ENCODE measurements at regions not wholly inside any gene's neighbourhood (a gene's known extent, or its start where the extent isn't known, plus 50 kb on each side); places are given as distances from the start of the nearest gene placed in this dataset.
"Not testable (repeated sequence)": the region's sequence is repeated elsewhere in the genome, so short reads cannot be mapped to it uniquely, and the experiment has no call there.

DNA sequence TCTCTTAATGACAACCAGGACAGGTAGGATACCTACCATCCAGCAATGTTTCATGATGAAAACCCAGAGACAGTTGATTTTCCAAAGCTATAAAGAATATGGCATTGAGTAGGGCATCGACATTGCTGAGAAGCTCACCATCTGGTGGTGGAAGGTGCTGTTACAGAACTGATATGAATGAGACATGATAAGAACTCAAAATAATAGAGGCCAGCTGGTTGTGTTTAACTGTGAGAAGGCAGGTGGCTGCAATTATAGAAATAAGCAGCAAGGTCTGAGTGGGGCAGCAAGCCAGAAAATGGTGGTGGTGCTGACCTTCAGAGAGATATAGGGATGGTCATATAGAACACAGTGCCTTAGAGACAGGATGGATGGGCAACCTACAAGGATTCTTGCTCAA, 449.7 kb downstream of the BTG1 start:
- no peak for DNase-seq (ENCODE audit: extremely low read depth in 1 of 11, low read depth in 9 of 11, low spot score in 4 of 11)

DNA sequence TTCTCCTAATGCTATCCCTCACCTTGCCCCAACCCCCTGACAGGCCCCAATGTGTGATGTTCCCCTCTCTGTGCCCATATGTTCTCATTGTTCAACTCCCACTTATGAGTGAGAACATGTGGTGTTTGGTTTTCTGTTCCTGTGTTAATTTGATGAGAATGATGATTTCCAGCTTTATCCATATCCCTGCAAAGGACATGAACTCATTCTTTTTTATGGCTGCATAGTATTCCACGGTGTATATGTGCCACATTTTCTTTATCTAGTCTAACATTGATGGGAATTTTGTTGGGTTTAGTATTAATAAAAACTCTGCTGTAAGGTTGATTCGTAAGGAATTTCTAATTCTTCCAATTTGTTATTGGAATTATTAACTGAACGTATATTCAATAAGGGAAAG, 450.2 kb downstream of the BTG1 start:
- not testable (repeated sequence) for DNase-seq (ENCODE audit: extremely low read depth in 1 of 11, low read depth in 9 of 11, low spot score in 4 of 11)

DNA sequence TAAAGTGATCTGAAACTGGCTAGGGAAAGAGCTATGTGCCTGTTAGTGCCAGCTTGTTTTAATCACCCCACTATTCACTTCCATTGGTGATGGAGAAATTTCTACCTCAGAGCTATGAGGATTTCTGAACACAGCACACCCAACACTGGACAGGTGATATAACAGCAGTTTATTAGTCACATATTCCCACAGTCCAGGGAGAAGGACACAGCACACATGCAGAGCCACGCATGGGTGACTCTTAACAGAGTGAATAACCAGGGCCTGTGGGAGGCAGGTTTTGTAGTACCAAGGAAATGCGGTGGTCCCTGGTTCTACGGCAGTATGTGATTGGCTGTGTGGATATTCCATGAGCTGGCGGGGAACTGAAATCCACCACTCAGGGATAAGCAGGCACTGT, 455.1 kb downstream of the BTG1 start:
- peak in 2 of 11 donors; percentile 9 to 33 for DNase-seq (ENCODE audit: extremely low read depth in 1 of 11, low read depth in 9 of 11, low spot score in 4 of 11)

DNA sequence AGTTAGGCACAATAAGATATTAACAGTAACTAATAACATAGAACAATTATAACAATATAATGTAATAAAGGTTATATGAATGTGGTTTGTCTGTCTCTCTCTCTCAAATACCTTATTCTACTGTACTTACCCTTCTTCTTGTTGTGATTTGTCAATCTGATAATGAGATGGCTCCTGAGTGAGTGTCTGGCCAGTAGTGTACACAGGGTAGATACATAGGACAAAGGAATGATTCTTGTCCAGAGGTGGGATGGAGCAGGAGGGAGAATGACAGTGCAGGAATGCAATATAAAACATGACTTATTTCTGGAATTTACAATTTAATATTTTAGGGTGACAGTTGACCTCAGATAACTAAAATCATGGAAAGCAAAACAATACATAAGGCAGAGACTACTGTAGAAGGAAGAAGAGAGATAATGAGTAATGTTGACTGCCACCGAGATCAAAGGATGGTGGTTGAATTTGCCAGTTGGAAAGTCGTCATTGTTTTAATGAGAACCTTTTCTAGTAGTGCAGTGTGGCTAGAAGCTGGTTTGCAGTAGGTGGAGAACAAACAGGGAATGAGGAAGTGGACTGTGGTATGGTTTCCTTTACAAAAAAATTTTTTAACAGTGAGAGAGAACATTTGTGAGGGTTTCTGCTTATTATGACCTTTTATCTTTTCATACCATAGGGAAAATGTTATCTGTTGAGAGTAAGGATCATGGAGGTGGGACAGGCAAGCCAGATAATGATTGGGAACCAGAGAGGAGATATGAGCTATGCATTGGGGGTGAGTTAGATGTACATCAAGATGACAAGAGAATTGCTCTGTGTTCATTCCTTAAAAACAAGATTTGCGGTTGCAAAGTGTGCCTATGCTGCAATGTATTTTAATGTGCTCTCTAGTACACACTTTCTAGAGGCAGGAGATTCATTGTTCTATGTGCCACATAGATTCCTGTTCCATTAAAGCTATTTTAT, 458.3 kb downstream of the BTG1 start:
- DNase-seq (ENCODE audit: extremely low read depth in 1 of 11, low read depth in 9 of 11, low spot score in 4 of 11) = no peak

DNA sequence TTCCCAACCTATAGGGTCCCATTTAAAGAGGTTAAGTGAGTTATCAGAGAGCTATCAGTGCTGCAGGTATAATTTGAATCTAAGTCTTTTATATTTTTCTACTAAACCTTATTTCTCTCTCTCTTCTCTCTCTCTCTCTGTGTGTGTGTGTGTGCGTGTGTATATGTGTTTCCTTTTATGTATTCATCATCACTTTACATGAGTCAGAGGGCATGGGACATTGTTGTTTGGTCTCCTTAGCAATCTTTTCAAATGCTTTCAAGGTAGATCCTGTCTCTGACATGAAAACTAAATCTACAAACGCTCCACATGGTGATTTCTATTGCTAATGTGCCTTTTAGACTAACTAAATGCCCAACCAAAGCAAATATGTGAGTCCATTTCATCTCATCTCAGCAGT, 459.7 kb downstream of the BTG1 start:
- no peak for DNase-seq (ENCODE audit: extremely low read depth in 1 of 11, low read depth in 9 of 11, low spot score in 4 of 11)

DNA sequence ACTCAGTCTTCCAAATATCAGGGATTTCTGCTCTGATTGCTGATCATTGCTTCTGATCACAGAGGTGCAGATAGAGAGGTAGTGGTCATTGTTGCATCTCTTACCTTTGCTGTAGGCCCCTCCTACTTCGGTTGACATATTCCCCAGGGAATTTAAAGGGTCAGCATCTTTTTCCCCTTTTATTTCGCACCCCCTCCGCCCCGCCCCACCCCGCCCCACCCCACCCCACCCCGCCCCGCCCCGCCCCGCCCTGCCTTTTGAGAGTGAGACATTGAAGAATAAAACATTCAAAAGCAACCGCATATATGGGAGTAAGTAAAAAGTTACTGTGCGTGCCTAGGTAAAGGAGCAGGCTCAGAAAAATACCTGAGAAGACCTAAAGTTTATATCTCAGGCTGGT, 463.9 kb downstream of the BTG1 start:
- no peak for DNase-seq (ENCODE audit: extremely low read depth in 1 of 11, low read depth in 9 of 11, low spot score in 4 of 11)

DNA sequence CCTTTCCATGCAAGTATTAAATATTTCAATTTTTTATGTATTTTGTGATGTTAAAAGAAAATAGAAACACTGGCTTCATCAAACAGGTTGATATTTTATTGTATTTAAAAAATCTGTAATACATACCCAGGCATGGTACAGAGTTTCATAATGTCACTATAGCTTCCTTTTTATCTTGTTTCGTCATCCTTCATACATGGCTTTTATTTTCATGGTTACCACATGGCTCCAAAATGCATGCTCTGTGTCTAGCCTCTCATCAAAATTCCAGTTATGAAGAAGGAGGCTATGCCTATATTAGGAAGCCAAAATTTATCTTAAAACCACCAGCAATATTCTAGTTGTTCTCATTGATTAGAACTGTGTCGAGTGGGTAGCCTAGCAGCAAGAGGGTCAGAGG, 464.8 kb downstream of the BTG1 start:
- no peak for DNase-seq (ENCODE audit: extremely low read depth in 1 of 11, low read depth in 9 of 11, low spot score in 4 of 11)

DNA sequence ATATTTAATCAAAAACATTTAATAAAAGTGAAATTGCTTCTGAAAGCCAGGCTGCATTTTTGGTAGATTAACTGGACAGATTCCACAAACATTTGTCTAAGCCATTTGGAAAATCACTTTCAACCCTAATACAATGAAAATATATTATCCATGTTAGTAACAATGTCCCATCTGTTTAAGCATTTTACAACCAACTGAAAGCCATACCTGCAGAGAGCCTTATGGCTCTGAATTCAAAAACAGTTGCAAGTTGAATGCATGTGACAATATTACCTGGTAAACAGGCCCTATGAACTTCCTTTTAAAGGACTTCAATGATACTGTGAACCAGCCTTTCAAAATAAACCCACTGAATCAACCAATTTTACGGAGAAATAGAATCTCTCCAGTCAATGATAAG, 468.1 kb downstream of the BTG1 start:
- no peak for DNase-seq (ENCODE audit: extremely low read depth in 1 of 11, low read depth in 9 of 11, low spot score in 4 of 11)

DNA sequence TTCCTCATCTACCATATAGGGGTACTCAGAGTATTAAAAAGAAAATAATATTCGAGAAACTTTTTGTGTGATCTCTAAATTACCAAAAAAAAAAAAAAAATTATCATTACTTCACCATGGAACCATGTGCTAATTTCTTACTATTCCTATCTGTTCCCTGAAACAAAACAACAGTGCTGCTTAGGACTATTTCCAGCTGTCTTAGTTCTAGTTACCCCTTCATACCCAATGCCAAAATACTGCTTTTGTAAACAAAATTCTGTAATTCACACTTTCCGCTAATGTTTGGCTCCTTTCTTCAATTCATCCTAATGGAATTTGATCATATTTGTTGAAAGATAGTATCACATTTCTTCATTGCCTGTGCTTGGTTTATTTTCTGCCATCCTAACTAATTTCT, 470.2 kb downstream of the BTG1 start:
- no peak for DNase-seq (ENCODE audit: extremely low read depth in 1 of 11, low read depth in 9 of 11, low spot score in 4 of 11)

DNA sequence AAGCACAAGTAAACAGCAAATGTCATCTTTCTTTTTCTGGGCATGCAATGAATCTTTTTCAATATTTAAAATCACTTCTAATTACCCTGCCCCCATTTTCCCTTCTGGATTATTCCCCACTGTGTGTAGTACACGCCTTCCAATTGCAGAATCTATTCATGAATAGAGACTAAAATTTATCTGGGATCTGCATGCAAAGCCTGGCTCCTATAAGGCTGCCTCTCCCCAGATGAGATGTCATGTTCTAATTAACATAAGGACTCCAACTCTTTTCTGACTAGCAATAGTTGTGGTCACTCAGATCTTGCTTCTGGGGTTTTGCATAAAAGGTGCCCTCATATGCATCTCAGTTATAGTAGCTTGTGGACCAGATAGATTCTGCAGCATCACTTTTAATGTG, 473.5 kb downstream of the BTG1 start:
- no peak for DNase-seq (ENCODE audit: extremely low read depth in 1 of 11, low read depth in 9 of 11, low spot score in 4 of 11)

DNA sequence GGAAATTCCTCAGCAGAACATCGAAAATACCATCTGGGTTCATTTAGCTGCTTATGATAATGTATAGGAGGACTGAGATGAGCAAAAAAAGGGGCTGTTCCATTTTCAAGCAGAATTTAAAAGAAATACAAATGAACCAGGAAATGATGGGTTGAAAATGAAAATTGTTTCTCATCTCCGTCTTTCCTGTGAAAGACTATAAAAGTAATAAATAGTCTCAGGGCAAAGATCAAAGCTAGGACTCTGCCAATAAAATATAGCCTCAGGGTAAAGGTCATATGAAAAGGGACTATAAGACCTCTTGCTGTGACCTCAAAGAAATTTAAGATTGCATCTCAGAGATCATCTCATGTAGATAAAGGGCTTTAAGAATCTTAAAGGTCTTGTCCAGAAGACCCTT, 478.0 kb downstream of the BTG1 start:
- DNase-seq (ENCODE audit: extremely low read depth in 1 of 11, low read depth in 9 of 11, low spot score in 4 of 11) = no peak

DNA sequence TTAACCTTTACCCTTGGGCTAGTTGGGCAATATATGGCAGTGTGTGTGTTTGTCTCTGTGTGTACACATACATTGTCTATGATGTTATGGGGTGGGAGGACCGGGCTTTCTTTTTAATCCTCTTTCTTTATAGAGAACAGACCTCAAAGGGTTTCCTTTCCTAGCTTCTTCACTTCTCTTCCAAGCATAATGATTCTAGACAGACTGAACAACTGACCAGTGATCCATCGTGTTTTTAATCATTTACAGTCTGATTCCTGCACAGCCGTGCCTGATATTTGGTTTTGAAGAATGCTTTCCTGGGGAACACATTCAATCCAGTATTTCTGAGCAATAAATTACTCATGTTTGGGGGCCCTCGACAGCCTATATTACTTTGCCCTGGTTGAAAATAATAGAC, 481.1 kb upstream of the DCN start:
- no peak for DNase-seq (ENCODE audit: extremely low read depth in 1 of 11, low read depth in 9 of 11, low spot score in 4 of 11)

DNA sequence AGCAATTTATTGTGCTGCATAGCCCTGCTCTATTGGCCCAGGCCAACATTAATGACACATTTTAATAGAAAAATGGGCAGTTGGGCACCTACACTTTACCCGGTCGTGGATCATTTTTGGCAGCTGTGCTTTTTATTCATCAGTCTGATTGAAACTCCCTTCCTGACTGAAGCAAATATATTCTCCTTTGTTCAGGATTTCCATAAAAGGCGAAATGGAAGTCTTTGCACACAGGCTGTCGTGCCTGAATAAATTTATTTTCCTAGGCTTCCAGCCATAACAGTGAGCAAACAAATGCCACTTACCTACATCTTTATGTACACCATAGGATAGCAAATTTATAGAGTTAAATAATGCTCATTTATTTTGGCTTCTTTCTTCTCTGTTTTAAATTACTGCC, 480.7 kb upstream of the DCN start:
- peak in 1 of 11 donors; percentile 21 for DNase-seq (ENCODE audit: extremely low read depth in 1 of 11, low read depth in 9 of 11, low spot score in 4 of 11)

DNA sequence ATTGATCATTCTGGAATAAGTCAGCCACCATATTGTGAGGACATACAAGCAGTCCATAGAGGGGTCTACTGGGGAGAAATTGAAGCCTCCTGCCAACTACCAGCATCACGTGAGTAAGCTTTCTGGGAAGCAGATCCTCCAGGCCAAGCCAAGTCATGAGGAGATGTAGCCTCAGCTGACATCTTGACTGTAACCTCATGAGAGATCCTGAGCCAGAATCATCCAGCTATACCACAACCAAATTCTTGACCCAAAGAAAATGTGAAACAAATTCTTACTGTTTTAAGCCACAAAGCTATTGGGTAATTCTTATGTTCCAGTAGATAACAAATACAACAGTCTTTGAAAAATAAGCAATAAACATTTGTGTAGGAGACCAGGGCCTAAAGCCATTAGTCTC, 479.4 kb upstream of the DCN start:
- no peak for DNase-seq (ENCODE audit: extremely low read depth in 1 of 11, low read depth in 9 of 11, low spot score in 4 of 11)

DNA sequence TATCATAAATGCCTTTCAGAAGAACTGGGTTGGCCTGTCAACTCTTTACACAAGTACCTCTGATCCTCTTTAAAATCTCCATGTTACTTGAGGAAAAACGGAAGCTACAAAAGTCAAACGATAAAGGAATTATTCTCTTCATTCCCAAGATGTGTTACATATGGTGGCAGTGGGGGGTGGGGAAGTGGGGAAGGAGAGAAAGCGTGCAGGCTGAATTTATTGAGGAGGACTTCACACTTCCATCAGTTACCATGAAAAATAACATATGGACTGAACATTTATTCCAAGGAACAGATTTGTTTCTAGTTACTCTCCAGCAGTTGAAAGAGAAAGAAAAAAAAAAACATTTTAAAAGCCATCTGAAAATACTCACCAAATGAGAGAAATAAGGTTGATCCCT, 474.4 kb upstream of the DCN start:
- DNase-seq (ENCODE audit: extremely low read depth in 1 of 11, low read depth in 9 of 11, low spot score in 4 of 11) = peak in 4 of 11 donors; percentile 33 to 56 (median 45)

DNA sequence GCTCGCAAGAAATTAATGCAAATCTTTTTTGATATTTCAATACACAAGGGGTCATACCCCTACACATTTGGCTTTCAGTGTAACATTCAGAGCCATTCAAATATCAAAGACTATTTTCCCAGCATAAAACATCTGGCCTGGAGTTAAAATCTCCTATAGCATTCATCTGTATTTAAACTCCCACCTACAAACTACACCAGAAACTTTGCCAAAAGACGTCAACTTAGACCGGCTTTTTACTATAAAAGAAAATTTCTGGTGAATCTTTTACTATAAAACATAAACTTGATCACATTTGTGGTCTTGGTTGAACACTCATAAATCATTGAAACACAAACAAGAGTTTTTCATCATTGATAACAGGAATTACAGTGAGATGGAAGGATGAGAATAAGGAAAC, 473.3 kb upstream of the DCN start:
- peak in 3 of 11 donors; percentile 29 to 48 (median 40) for DNase-seq (ENCODE audit: extremely low read depth in 1 of 11, low read depth in 9 of 11, low spot score in 4 of 11)

DNA sequence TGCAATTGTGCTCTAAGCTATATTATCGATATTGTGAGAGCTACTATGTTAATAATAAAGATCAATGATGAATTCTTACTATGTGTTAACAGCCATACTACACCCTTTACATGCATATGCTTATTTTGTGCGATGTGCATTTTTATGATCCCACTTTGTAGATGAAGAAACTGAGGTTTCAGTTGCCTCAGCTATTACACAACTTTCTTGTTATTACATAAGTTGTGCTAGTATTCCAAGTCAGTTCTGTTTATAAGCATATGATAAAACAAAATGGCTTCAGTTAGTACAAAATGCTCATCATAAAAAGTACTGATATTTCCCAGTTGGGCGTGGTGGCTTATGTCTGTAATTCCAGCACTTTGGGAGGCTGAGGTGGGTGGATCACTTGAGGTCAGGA, 471.5 kb upstream of the DCN start:
- no peak for DNase-seq (ENCODE audit: extremely low read depth in 1 of 11, low read depth in 9 of 11, low spot score in 4 of 11)

DNA sequence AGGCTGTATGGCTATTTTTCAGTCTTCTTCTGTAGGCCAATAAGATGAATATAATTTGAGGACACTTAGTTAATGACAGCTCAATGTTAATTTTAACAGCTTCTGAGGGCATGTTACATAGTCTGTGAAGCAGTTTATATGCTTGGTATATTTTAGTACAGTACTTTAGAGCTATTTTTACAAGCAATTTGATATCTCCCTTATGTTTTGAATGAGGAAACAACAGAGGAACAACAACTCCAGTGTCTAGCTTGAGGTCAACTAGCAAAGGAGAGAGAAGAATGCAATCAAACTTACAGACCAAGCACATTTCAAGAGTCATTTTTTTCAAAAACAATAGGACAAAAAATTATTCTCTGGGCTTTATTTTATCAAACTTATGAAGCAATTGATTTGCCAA, 469.1 kb upstream of the DCN start:
- no peak for DNase-seq (ENCODE audit: extremely low read depth in 1 of 11, low read depth in 9 of 11, low spot score in 4 of 11)

DNA sequence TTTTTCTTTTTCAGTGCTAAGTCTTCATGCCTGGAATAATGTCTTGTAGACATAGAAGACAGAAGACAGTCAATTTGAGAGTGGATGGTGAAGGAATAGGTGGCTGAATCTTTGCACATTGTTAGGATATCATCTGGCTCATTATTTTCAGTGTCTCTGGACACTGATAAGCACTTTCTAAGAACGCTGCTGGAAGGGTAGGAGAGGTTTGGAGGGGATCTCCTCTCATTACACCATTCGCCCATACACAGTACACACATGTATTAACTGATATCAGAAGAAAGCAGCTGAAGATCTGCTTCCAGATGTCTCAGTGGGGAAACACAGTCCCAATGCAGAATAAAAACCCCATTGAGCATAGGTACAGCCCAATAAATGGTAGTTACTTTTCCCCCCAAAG, 461.1 kb upstream of the DCN start:
- no peak for DNase-seq (ENCODE audit: extremely low read depth in 1 of 11, low read depth in 9 of 11, low spot score in 4 of 11)

DNA sequence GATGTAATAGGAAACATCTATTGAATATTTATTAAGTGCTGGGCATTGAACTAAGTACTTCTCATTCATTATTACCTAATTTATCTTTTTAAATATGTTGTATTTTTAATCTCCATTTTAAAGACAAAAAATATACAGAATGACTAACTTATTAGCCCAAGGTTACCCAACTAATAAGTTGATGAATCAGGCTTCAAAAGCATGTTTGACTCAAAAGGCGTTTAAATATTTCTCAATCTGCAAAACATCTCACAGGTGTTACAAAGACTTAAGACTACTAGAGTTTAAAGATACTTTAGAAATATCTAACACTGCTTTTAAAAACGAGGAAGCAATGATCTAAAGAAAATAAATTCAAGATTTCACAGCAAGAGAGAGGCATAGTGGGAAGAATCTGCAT, 457.4 kb upstream of the DCN start:
- no peak for DNase-seq (ENCODE audit: extremely low read depth in 1 of 11, low read depth in 9 of 11, low spot score in 4 of 11)

DNA sequence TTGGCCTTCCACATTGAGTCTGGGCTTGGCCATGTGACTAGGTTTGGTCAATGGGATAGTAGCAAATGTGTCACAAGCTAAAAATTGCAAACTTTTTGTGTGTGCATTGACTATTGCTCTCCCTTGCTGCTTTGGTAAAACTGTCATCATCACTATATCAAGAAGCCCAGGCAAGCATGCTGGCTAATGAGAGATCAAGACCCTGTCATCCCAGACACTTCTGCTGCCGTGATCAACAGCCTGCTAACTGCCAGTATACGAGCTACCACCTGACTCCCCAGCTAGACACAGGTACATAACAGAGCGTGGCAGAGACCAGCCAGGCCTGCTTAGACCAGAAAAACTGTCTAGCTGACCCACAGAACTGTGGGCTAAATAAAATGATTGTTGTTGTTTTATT, 456.7 kb upstream of the DCN start:
- no peak for DNase-seq (ENCODE audit: extremely low read depth in 1 of 11, low read depth in 9 of 11, low spot score in 4 of 11)

Data from renal cortex interstitium (tissue), 11 donors.